IPS-NIHi7 (cell line): ENCODE measurements at regions not wholly inside any gene's neighbourhood (a gene's known extent, or its start where the extent isn't known, plus 50 kb on each side); places are given as distances from the start of the nearest gene placed in this dataset.

Experiments used
- DNase-seq: peaks from one replicate; pipeline ENCODE4 v3.0.0; 2012; ENCODE audit warnings: mixed read lengths; ENCODE audit errors: extremely low spot score

GRCh38 chr13:89704040-89704439 lies 1643.4 kb upstream of the MIR17HG start:
- DNase-seq, result no peak

- no peak for DNase-seq
These were observed 1639.5 kb upstream of the MIR17HG start for GRCh38 chr13:89708013-89708412.

GRCh38 chr13:89721216-89721615 lies 1626.3 kb upstream of the MIR17HG start:
- DNase-seq, result no peak

GRCh38 chr13:89726690-89727435 lies 1620.6 kb upstream of the MIR17HG start:
- DNase-seq, result no peak

- no peak for DNase-seq
These were observed 1613.7 kb upstream of the MIR17HG start for GRCh38 chr13:89733829-89734228.

GRCh38 chr13:89737051-89737450 lies 1610.4 kb upstream of the MIR17HG start:
- DNase-seq, result no peak

GRCh38 chr13:89738072-89738471 lies 1609.4 kb upstream of the MIR17HG start:
- no peak for DNase-seq

- DNase-seq, result no peak
These were observed 1606.3 kb upstream of the MIR17HG start for GRCh38 chr13:89740994-89741685.

- DNase-seq, result no peak
These were observed 1600.9 kb upstream of the MIR17HG start for GRCh38 chr13:89746554-89746953.

- DNase-seq, result no peak
These were observed 1598.8 kb upstream of the MIR17HG start for GRCh38 chr13:89748716-89749115.

GRCh38 chr13:89749888-89750287 lies 1597.6 kb upstream of the MIR17HG start:
- DNase-seq, result no peak

- DNase-seq, result no peak
These were observed 1597.1 kb upstream of the MIR17HG start for GRCh38 chr13:89750371-89750770.

GRCh38 chr13:89751432-89751930 lies 1596.0 kb upstream of the MIR17HG start:
- DNase-seq, result no peak

- no peak for DNase-seq
These were observed 1595.1 kb upstream of the MIR17HG start for GRCh38 chr13:89752394-89752793.

GRCh38 chr13:89755729-89756492 lies 1591.6 kb upstream of the MIR17HG start:
- DNase-seq, result no peak

- no peak for DNase-seq
These were observed 1584.5 kb upstream of the MIR17HG start for GRCh38 chr13:89763005-89763404.

GRCh38 chr13:89783221-89783755 lies 1564.2 kb upstream of the MIR17HG start:
- no peak for DNase-seq

GRCh38 chr13:89784161-89784809 lies 1563.2 kb upstream of the MIR17HG start:
- no peak for DNase-seq

GRCh38 chr13:89786531-89786930 lies 1561.0 kb upstream of the MIR17HG start:
- no peak for DNase-seq

- no peak for DNase-seq
These were observed 1556.8 kb upstream of the MIR17HG start for GRCh38 chr13:89790696-89791095.

- DNase-seq, result no peak
These were observed 1555.4 kb upstream of the MIR17HG start for GRCh38 chr13:89791971-89792630.
